ENCODE measurements at regions not wholly inside any gene's neighbourhood (a gene's known extent, or its start where the extent isn't known, plus 50 kb on each side); places are given as distances from the start of the nearest gene placed in this dataset.

- intact Hi-C loops (cut with DNase I) = no loop called here
- no peak for DNase-seq
- Histone ChIP-seq H3K9me3 (ENCODE audit: control insufficient read depth, low read length) (no peaks in the 10 kb centered on the region), H3K4me1 (ENCODE audit: control insufficient read depth in 1 of 2, insufficient read depth in 2 of 2, low read length in 2 of 2) (no peaks in the 10 kb centered on the region), H3K27ac (ENCODE audit: low read depth in 1 of 2, low read length in 2 of 2) (no peak overlapping the region), H3K27me3 (ENCODE audit: control insufficient read depth in 1 of 2, insufficient read depth in 2 of 2, low read length in 1 of 2) (no peaks in the 10 kb centered on the region), H3K36me3 (ENCODE audit: control insufficient read depth in 1 of 2, insufficient read depth in 2 of 2, low read length in 1 of 2) (no peaks in the 10 kb centered on the region), H3K4me3 (ENCODE audit: low read length in 2 of 2) (no peak overlapping the region)
- ATAC-seq (ENCODE audit: low FRiP score) = no peak
- 82 to 84% methylated on average over 9 of the region's 9 CpGs for WGBS, 2 donors
These were observed 55.3 kb upstream of the HAAO start for GRCh38 chr2:42847596-42848151.

DNA sequence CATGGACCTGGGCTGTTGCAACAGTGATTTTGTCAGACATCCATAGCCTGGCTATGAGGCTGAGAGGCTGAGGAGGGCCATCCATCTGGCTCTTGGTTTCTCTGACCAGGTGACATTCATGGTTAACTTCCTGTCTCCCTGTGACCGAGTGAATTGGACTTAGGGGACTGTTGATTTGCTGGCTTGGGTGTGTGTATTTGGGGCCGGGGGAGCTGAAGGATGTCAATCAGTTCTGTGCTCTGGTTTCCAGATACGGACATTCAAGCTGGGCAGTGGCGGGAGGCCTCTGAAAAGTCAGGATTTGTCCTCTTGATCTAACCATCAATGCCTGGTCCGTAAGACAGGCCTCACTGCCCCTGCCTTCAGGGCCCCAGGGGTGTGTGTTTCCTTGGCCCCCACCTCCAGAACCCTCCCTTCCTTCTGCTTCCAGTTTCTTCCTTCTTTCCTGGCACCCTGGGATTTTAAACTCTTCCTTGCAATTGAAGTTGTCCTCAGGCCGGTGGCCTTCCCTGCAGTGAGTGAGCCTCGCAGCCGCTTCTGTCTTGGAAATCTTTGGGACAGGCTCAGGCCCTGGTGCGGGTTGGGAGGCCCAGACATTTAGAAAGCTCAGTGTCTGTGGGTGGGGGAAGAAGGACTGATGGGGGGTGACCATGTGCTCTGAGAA is 54.7 kb upstream of the HAAO start:
- intact Hi-C loops (cut with DNase I) = no loop called here
- DNase-seq (no peak), ATAC-seq (ENCODE audit: low FRiP score) (no peak)
- no peaks in the 10 kb centered on the region for H3K27me3 ChIP-seq (ENCODE audit: control insufficient read depth in 1 of 2, insufficient read depth in 2 of 2, low read length in 1 of 2)
- H3K27ac ChIP-seq (ENCODE audit: low read depth in 1 of 2, low read length in 2 of 2) = no peak overlapping the region
- no peak overlapping the region for H3K4me3 ChIP-seq (ENCODE audit: low read length in 2 of 2)
- 92 to 93% methylated on average over 9 of the region's 9 CpGs for WGBS, 2 donors
- H3K4me1 ChIP-seq (ENCODE audit: control insufficient read depth in 1 of 2, insufficient read depth in 2 of 2, low read length in 2 of 2) = no peaks in the 10 kb centered on the region
- H3K36me3 ChIP-seq (ENCODE audit: control insufficient read depth in 1 of 2, insufficient read depth in 2 of 2, low read length in 1 of 2) = no peaks in the 10 kb centered on the region
- H3K9me3 ChIP-seq (ENCODE audit: control insufficient read depth, low read length) = no peaks in the 10 kb centered on the region

- H3K27ac ChIP-seq (ENCODE audit: low read depth in 1 of 2, low read length in 2 of 2) = no peak overlapping the region
- no peaks in the 10 kb centered on the region for H3K9me3 ChIP-seq (ENCODE audit: control insufficient read depth, low read length)
- no peak for ATAC-seq (ENCODE audit: low FRiP score)
- 85 to 87% methylated on average over 8 of the region's 8 CpGs for WGBS, 2 donors
- intact Hi-C loops (cut with DNase I) = no loop called here
- H3K4me3 ChIP-seq (ENCODE audit: low read length in 2 of 2) = no peak overlapping the region
- no peaks in the 10 kb centered on the region for H3K4me1 ChIP-seq (ENCODE audit: control insufficient read depth in 1 of 2, insufficient read depth in 2 of 2, low read length in 2 of 2)
- H3K27me3 ChIP-seq (ENCODE audit: control insufficient read depth in 1 of 2, insufficient read depth in 2 of 2, low read length in 1 of 2) = no peaks in the 10 kb centered on the region
- DNase-seq = no peak
- H3K36me3 ChIP-seq (ENCODE audit: control insufficient read depth in 1 of 2, insufficient read depth in 2 of 2, low read length in 1 of 2) = no peaks in the 10 kb centered on the region
These were observed 53.6 kb upstream of the HAAO start for GRCh38 chr2:42846026-42846425.

DNA sequence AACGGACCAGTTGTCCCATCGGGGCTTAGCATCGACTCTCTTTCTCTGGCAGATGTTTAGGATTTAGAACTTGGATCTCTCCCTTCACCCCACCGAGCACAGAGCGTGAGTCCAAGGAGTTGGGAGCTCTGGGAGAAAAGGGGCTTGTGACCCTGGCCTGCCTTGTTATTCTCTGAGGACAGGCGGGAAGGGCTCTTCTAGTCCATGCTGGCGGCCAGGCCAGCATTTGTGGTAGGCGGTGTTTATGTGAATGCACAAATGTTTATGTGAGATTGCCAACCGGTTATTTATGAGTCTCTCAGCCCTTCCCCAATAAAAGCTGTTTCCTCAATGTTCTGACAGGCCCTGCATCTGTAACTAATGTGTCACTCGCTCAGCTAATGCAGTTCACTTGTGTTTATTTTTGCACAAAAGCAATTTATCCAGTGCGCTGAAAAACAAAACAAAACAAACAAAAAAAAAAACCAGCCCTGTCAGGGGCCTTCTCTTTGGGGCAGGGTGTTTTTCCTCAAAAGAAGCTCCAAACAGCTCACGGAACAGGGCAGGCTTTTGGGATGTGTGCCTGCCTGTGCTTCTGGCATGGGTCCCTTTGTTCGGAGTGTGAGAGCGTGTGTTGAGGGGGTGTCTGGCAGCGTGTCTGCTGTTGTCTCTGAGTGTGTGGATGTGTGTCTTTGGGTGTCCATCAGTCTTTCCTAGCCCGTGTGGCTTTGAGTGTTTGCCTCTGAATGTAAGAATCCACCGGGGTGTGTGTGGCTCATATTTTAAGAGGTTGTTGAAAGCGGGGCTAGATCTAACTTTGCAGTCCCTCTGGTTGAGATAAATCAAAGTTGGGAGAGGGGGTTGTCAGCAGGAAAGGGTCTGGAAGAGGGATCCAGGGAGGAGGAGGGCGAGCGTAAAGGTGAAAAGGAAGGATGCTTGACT is 52.8 kb upstream of the HAAO start:
- H3K4me1 ChIP-seq (ENCODE audit: control insufficient read depth in 1 of 2, insufficient read depth in 2 of 2, low read length in 2 of 2) = no peaks in the 10 kb centered on the region
- no peak overlapping the region for H3K4me3 ChIP-seq (ENCODE audit: low read length in 2 of 2)
- WGBS, 2 donors = 24 to 37% methylated on average over 20 of the region's 20 CpGs
- DNase-seq (no peak), ATAC-seq (ENCODE audit: low FRiP score) (peak; percentile 42)
- intact Hi-C loops (cut with DNase I) = no loop called here
- H3K27ac ChIP-seq (ENCODE audit: low read depth in 1 of 2, low read length in 2 of 2) = no peak overlapping the region
- H3K27me3 ChIP-seq (ENCODE audit: control insufficient read depth in 1 of 2, insufficient read depth in 2 of 2, low read length in 1 of 2) = no peaks in the 10 kb centered on the region
- no peaks in the 10 kb centered on the region for H3K9me3 ChIP-seq (ENCODE audit: control insufficient read depth, low read length)
- H3K36me3 ChIP-seq (ENCODE audit: control insufficient read depth in 1 of 2, insufficient read depth in 2 of 2, low read length in 1 of 2) = no peaks in the 10 kb centered on the region

DNA sequence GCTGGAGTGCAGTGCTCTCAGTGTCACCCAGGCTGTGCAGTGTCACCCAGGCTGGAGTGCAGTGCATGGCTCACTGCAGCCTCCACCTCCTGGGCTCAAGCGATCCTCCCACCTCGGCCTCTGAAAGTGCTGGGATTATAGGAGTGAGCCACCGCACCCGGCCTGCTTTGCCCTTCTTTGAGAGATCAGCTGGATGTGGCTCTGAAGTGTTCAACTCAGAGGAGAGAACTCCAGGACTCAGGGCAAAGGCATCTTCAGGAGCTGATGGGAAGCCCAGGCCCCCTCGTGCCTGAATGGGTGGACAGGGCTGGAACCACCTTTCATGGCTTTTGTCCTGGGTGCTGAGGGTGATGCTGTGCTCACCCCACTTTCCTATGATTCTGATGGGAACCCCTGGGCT is 52.0 kb upstream of the HAAO start:
- Histone ChIP-seq H3K36me3 (ENCODE audit: control insufficient read depth in 1 of 2, insufficient read depth in 2 of 2, low read length in 1 of 2) (no peaks in the 10 kb centered on the region), H3K27ac (ENCODE audit: low read depth in 1 of 2, low read length in 2 of 2) (no peak overlapping the region), H3K4me3 (ENCODE audit: low read length in 2 of 2) (no peak overlapping the region), H3K27me3 (ENCODE audit: control insufficient read depth in 1 of 2, insufficient read depth in 2 of 2, low read length in 1 of 2) (no peaks in the 10 kb centered on the region), H3K9me3 (ENCODE audit: control insufficient read depth, low read length) (no peaks in the 10 kb centered on the region), H3K4me1 (ENCODE audit: control insufficient read depth in 1 of 2, insufficient read depth in 2 of 2, low read length in 2 of 2) (no peaks in the 10 kb centered on the region)
- intact Hi-C loops (cut with DNase I) = no loop called here
- WGBS, 2 donors = 94 to 96% methylated on average over 5 of the region's 5 CpGs
- DNase-seq (no peak), ATAC-seq (ENCODE audit: low FRiP score) (no peak)

GRCh38 chr2:42843611-42844010 is 51.2 kb upstream of the HAAO start:
- no peak for DNase-seq
- intact Hi-C loops (cut with DNase I) = no loop called here

GRCh38 chr2:42843131-42843530 is 50.7 kb upstream of the HAAO start:
- no peak for ATAC-seq (ENCODE audit: low FRiP score)
- intact Hi-C loops (cut with DNase I) = no loop called here
- WGBS, 2 donors = 74 to 80% methylated on average over 6 of the region's 6 CpGs

More at GRCh38 chr2:42843611-42844010, 51.2 kb upstream of the HAAO start:
- Histone ChIP-seq H3K9me3 (ENCODE audit: control insufficient read depth, low read length) (no peaks in the 10 kb centered on the region), H3K36me3 (ENCODE audit: control insufficient read depth in 1 of 2, insufficient read depth in 2 of 2, low read length in 1 of 2) (no peaks in the 10 kb centered on the region), H3K4me3 (ENCODE audit: low read length in 2 of 2) (no peak overlapping the region), H3K27me3 (ENCODE audit: control insufficient read depth in 1 of 2, insufficient read depth in 2 of 2, low read length in 1 of 2) (no peaks in the 10 kb centered on the region), H3K27ac (ENCODE audit: low read depth in 1 of 2, low read length in 2 of 2) (no peak overlapping the region), H3K4me1 (ENCODE audit: control insufficient read depth in 1 of 2, insufficient read depth in 2 of 2, low read length in 2 of 2) (no peaks in the 10 kb centered on the region)
- ATAC-seq (ENCODE audit: low FRiP score) = no peak

GRCh38 chr2:42842466-42842865 is 50.1 kb upstream of the HAAO start:
- 56 to 63% methylated on average over 4 of the region's 4 CpGs for WGBS, 2 donors
- ATAC-seq (ENCODE audit: low FRiP score) (no peak), DNase-seq (no peak)
- Histone ChIP-seq H3K4me3 (ENCODE audit: low read length in 2 of 2) (no peak overlapping the region), H3K36me3 (ENCODE audit: control insufficient read depth in 1 of 2, insufficient read depth in 2 of 2, low read length in 1 of 2) (no peaks in the 10 kb centered on the region), H3K27me3 (ENCODE audit: control insufficient read depth in 1 of 2, insufficient read depth in 2 of 2, low read length in 1 of 2) (no peaks in the 10 kb centered on the region), H3K4me1 (ENCODE audit: control insufficient read depth in 1 of 2, insufficient read depth in 2 of 2, low read length in 2 of 2) (no peaks in the 10 kb centered on the region), H3K9me3 (ENCODE audit: control insufficient read depth, low read length) (no peaks in the 10 kb centered on the region), H3K27ac (ENCODE audit: low read depth in 1 of 2, low read length in 2 of 2) (no peak overlapping the region)
- intact Hi-C loops (cut with DNase I) = no loop called here

More at GRCh38 chr2:42843131-42843530, 50.7 kb upstream of the HAAO start:
- Histone ChIP-seq H3K9me3 (ENCODE audit: control insufficient read depth, low read length) (no peaks in the 10 kb centered on the region), H3K27ac (ENCODE audit: low read depth in 1 of 2, low read length in 2 of 2) (no peak overlapping the region), H3K4me1 (ENCODE audit: control insufficient read depth in 1 of 2, insufficient read depth in 2 of 2, low read length in 2 of 2) (no peaks in the 10 kb centered on the region), H3K4me3 (ENCODE audit: low read length in 2 of 2) (no peak overlapping the region), H3K27me3 (ENCODE audit: control insufficient read depth in 1 of 2, insufficient read depth in 2 of 2, low read length in 1 of 2) (no peaks in the 10 kb centered on the region), H3K36me3 (ENCODE audit: control insufficient read depth in 1 of 2, insufficient read depth in 2 of 2, low read length in 1 of 2) (no peaks in the 10 kb centered on the region)
- no peak for DNase-seq
